DND-41 (cell line): ENCODE measurements at regions not wholly inside any gene's neighbourhood (a gene's known extent, or its start where the extent isn't known, plus 50 kb on each side); places are given as distances from the start of the nearest gene placed in this dataset.

Source experiments
- ATAC-seq: fragments of 200-7000 bp; cut with Tn5 transposase; 3 replicates; pipeline ENCODE4 v1.9.1; 2021; ENCODE audit warnings: low read depth; ENCODE audit not compliant: insufficient read depth
- DNase-seq: peaks from one replicate; pipeline ENCODE4 v3.0.0-alpha.2; 2020
- H2AFZ ChIP-seq: 2 replicates; pipeline ENCODE4 v1.6.0; 2012; ENCODE audit warnings: low read depth, low read length
- H3K27ac ChIP-seq: 2 replicates; pipeline ENCODE4 v1.5.1; 2012; ENCODE audit warnings: low read length, inconsistent platforms
- H3K27me3 ChIP-seq: fragments of 200-600 bp; sonication (generic); 2 replicates; pipeline ENCODE4 v1.6.0; 2012; ENCODE audit warnings: low read length, mild to moderate bottlenecking, inconsistent platforms; ENCODE audit not compliant: insufficient read depth, poor library complexity
- H3K36me3 ChIP-seq: 2 replicates; pipeline ENCODE4 v1.5.1; 2012; ENCODE audit warnings: low read length, inconsistent platforms; ENCODE audit not compliant: insufficient read depth
- H3K4me1 ChIP-seq: 2 replicates; pipeline ENCODE4 v1.5.1; 2012; ENCODE audit warnings: mild to moderate bottlenecking, low read length; ENCODE audit not compliant: insufficient read depth
- H3K4me2 ChIP-seq: 2 replicates; pipeline ENCODE4 v1.6.0; 2012; ENCODE audit warnings: mild to moderate bottlenecking, moderate library complexity, low read length, inconsistent platforms; ENCODE audit not compliant: insufficient read depth
- H3K4me3 ChIP-seq, 2 experiments: fragments of 200-600 bp in 1 of 2; shearing (Covaris generic) in 1 of 2; 2 replicates each; pipeline ENCODE4 v1.5.1; 2012 to 2016; ENCODE audit warnings: inconsistent platforms in 2 of 2, low read length in 2 of 2, mild to moderate bottlenecking in 2 of 2, low read depth in 1 of 2, moderate library complexity in 1 of 2
- H3K79me2 ChIP-seq: 2 replicates; pipeline ENCODE4 v1.6.0; 2012; ENCODE audit warnings: low read length, inconsistent platforms; ENCODE audit not compliant: insufficient read depth
- H3K9ac ChIP-seq: 2 replicates; pipeline ENCODE4 v1.6.0; 2012; ENCODE audit warnings: low read depth, mild to moderate bottlenecking, inconsistent platforms, low read length, moderate library complexity
- H3K9me3 ChIP-seq: 2 replicates; pipeline ENCODE4 v1.5.1; 2012; ENCODE audit warnings: low read length, moderate library complexity, mild to moderate bottlenecking, inconsistent platforms; ENCODE audit not compliant: insufficient read depth, severe bottlenecking
- H4K20me1 ChIP-seq: 2 replicates; pipeline ENCODE4 v1.6.0; 2012; ENCODE audit warnings: low read length; ENCODE audit not compliant: insufficient read depth
- CTCF ChIP-seq: IDR thresholded peaks from 2 replicates; pipeline ENCODE4 v1.5.1; 2012; ENCODE audit warnings: borderline replicate concordance, low read length, moderate library complexity, mild to moderate bottlenecking; ENCODE audit not compliant: poor library complexity, severe bottlenecking; ENCODE audit errors: extremely low read depth
- EZH2 ChIP-seq: IDR thresholded peaks from 3 replicates; pipeline ENCODE4 v1.6.1; 2012; ENCODE audit warnings: borderline replicate concordance, low read depth, mild to moderate bottlenecking, moderate library complexity, low read length, inconsistent platforms; ENCODE audit not compliant: severe bottlenecking

GRCh38 chr6:80403365-80403764, 296.9 kb downstream of the BCKDHB start:
- TF ChIP-seq EZH2 (no peak), CTCF (no peak)
- no peak for DNase-seq
- no peaks in the 10 kb centered on the region for H3K79me2 ChIP-seq
- no peak overlapping the region for H3K27ac ChIP-seq
- H3K36me3 ChIP-seq: no peaks in the 10 kb centered on the region
- H3K27me3 ChIP-seq: no peaks in the 10 kb centered on the region
- no peak for ATAC-seq
- peaks cover 3% of the 10 kb centered on the region for H3K9me3 ChIP-seq
- H3K4me1 ChIP-seq: no peaks in the 10 kb centered on the region
- no peak overlapping the region for H3K9ac ChIP-seq
- no peak overlapping the region for H3K4me2 ChIP-seq
- no peaks in the 10 kb centered on the region for H4K20me1 ChIP-seq
- no peak overlapping the region for H2AFZ ChIP-seq
- no peak overlapping the region for H3K4me3 ChIP-seq

- no peaks in the 10 kb centered on the region for H3K27me3 ChIP-seq
Measured at GRCh38 chr6:80402266-80402665, 295.8 kb downstream of the BCKDHB start.

More at GRCh38 chr6:80402266-80402665, 295.8 kb downstream of the BCKDHB start:
- no peak for DNase-seq
- ATAC-seq: no peak
- H3K9ac ChIP-seq: no peak overlapping the region
- peaks cover 6% of the 10 kb centered on the region for H3K9me3 ChIP-seq
- no peaks in the 10 kb centered on the region for H3K36me3 ChIP-seq
- H4K20me1 ChIP-seq: no peaks in the 10 kb centered on the region
- no peak overlapping the region for H2AFZ ChIP-seq
- H3K4me2 ChIP-seq: no peak overlapping the region
- H3K79me2 ChIP-seq: no peaks in the 10 kb centered on the region
- no peaks in the 10 kb centered on the region for H3K4me1 ChIP-seq
- no peak overlapping the region for H3K27ac ChIP-seq
- H3K4me3 ChIP-seq: no peak overlapping the region
- TF ChIP-seq CTCF (no peak), EZH2 (no peak)
